Body of pancreas (tissue), 4 donors: ENCODE measurements at regions not wholly inside any gene's neighbourhood (a gene's known extent, or its start where the extent isn't known, plus 50 kb on each side); places are given as distances from the start of the nearest gene placed in this dataset.

Experiments used
- ATAC-seq: fragments of 150-250 bp; one replicate; pipeline ENCODE4 v1.9.1; 2016
- DNase-seq, 4 donors: peaks; one replicate each; pipeline ENCODE4 v3.0.0-alpha.2; 2019
- H3K27ac ChIP-seq, 4 donors: fragments of 200-600 bp; sonication (generic); 1 replicate in 3 of 4; 2 replicates in 1 of 4; pipeline versions ENCODE4 v1.5.1 to v1.6.1; 2016 to 2019; ENCODE audit warnings: mild to moderate bottlenecking in 1 of 4, mixed read lengths in 1 of 4, moderate library complexity in 1 of 4
- H3K27me3 ChIP-seq, 2 donors: fragments of 200-600 bp; sonication (generic); one replicate each; pipeline ENCODE4 v1.6.0; 2016; ENCODE audit warnings: mild to moderate bottlenecking in 1 of 2
- H3K36me3 ChIP-seq, 2 donors: fragments of 200-600 bp; sonication (generic); replicated peaks in 1 of 2; 2 replicates each; pipeline ENCODE4 v1.5.1; 2016; ENCODE audit warnings: low read depth in 2 of 2; ENCODE audit not compliant: insufficient read depth in 1 of 2
- H3K4me1 ChIP-seq: fragments of 200-600 bp; sonication (generic); one replicate; pipeline ENCODE4 v1.6.0; 2016
- H3K4me3 ChIP-seq, 2 donors: fragments of 200-600 bp; sonication (generic); 1 replicate in 1 of 2; 2 replicates in 1 of 2; pipeline ENCODE4 v1.5.1; 2016 to 2019
- H3K9me3 ChIP-seq, 3 donors: fragments of 200-600 bp; sonication (generic); 1 replicate in 2 of 3; 2 replicates in 1 of 3; pipeline ENCODE4 v1.5.1; 2016
- POLR2A ChIP-seq, 3 donors: fragments of 450-650 bp; IDR thresholded peaks; one replicate each; pipeline ENCODE4 v1.6.1; 2016; ENCODE audit warnings: antibody characterized with exemption in 3 of 3, mild to moderate bottlenecking in 2 of 3
- WGBS, 2 donors: methylation state at CpG; one replicate each; pipeline ENCODE4 v1.1.5; 2017; 5-methylcytosine and 5-hydroxymethylcytosine counted together
- intact Hi-C: fragments of 100-400 bp; cut with DNase I; formaldehyde crosslinking; loops from one replicate; pipeline ENCODE4 v1.15.1; 2023
- TF ChIP-seq, protein P1 (sequence below), 7 experiments: fragments of 450-650 bp in 4 of 7; fragments of 200-600 bp in 3 of 7; sonication (generic) in 3 of 7; IDR thresholded peaks; one replicate each; pipeline ENCODE4 v1.5.1; 2016 to 2019; ENCODE audit warnings: antibody characterized with exemption in 7 of 7

GRCh38 chr4:14264437-14264836 lies 636.9 kb upstream of the BOD1L1 start:
- Histone ChIP-seq H3K27ac (no peak overlapping the region), H3K9me3 (no peaks in the 10 kb centered on the region), H3K4me3 (no peak overlapping the region), H3K4me1 (no peaks in the 10 kb centered on the region), H3K36me3 (no peaks in the 10 kb centered on the region), H3K27me3 (no peaks in the 10 kb centered on the region)
- TF ChIP-seq, protein P1, sequence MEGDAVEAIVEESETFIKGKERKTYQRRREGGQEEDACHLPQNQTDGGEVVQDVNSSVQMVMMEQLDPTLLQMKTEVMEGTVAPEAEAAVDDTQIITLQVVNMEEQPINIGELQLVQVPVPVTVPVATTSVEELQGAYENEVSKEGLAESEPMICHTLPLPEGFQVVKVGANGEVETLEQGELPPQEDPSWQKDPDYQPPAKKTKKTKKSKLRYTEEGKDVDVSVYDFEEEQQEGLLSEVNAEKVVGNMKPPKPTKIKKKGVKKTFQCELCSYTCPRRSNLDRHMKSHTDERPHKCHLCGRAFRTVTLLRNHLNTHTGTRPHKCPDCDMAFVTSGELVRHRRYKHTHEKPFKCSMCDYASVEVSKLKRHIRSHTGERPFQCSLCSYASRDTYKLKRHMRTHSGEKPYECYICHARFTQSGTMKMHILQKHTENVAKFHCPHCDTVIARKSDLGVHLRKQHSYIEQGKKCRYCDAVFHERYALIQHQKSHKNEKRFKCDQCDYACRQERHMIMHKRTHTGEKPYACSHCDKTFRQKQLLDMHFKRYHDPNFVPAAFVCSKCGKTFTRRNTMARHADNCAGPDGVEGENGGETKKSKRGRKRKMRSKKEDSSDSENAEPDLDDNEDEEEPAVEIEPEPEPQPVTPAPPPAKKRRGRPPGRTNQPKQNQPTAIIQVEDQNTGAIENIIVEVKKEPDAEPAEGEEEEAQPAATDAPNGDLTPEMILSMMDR (IDR thresholded peaks at IDR 0.05) = no peak
- TF ChIP-seq POLR2A (IDR thresholded peaks at IDR 0.05) = no peak
- ATAC-seq = no peak
- 52 to 58% methylated on average over 4 of the region's 4 CpGs for WGBS, 2 donors
- intact Hi-C loops = no loop called here
- no peak for DNase-seq

- TF ChIP-seq POLR2A (IDR thresholded peaks at IDR 0.05) = no peak
- TF ChIP-seq, protein P1 (IDR thresholded peaks at IDR 0.05) = no peak
- Histone ChIP-seq H3K36me3 (no peaks in the 10 kb centered on the region), H3K9me3 (no peaks in the 10 kb centered on the region), H3K27ac (no peak overlapping the region), H3K4me3 (no peak overlapping the region), H3K4me1 (no peaks in the 10 kb centered on the region), H3K27me3 (no peaks in the 10 kb centered on the region)
- 89% methylated on average over 5 of the region's 5 CpGs for WGBS, 2 donors
- DNase-seq = no peak
- ATAC-seq = no peak
- intact Hi-C loops = no loop called here
Measured at GRCh38 chr4:14265651-14266050, 638.1 kb upstream of the BOD1L1 start.

- H3K36me3 ChIP-seq = no peaks in the 10 kb centered on the region
- intact Hi-C loops = no loop called here
- DNase-seq (no peak), ATAC-seq (no peak)
- H3K27ac ChIP-seq = no peak overlapping the region
- 70 to 77% methylated on average over 9 of the region's 9 CpGs for WGBS, 2 donors
- no peak overlapping the region for H3K4me3 ChIP-seq
- no peaks in the 10 kb centered on the region for H3K27me3 ChIP-seq
- no peaks in the 10 kb centered on the region for H3K9me3 ChIP-seq
- TF ChIP-seq, protein P1 (IDR thresholded peaks at IDR 0.05) = no peak
- no peak for TF ChIP-seq POLR2A (IDR thresholded peaks at IDR 0.05)
- no peaks in the 10 kb centered on the region for H3K4me1 ChIP-seq
Measured at GRCh38 chr4:14267373-14268060, 640.0 kb upstream of the BOD1L1 start.

DNA sequence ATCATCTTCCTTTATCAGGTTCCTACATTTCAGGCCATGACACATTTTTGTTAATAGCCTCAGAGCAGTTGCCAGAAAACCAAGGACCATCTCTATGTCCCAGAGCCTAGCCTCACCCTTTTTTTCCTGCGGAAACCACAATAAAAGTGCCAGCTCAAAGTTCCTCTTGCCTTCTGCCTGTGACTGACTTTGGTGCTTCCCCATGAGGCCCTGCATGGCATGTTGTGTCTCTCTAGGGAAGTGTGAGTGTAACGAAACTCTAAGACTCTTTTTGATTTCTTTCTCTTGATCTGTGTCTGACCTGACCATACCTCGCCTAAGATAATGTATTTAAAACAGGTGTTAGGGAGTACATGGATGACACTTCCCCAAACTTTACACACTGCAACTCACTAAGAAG lies 642.3 kb upstream of the BOD1L1 start:
- 57 to 86% methylated on average over 3 of the region's 3 CpGs for WGBS, 2 donors

More for the DNA sequence above, 642.3 kb upstream of the BOD1L1 start:
- Histone ChIP-seq H3K36me3 (no peaks in the 10 kb centered on the region), H3K4me1 (no peaks in the 10 kb centered on the region), H3K4me3 (no peak overlapping the region), H3K27ac (no peak overlapping the region), H3K9me3 (no peaks in the 10 kb centered on the region), H3K27me3 (no peaks in the 10 kb centered on the region)
- no peak for ATAC-seq
- intact Hi-C loops = no loop called here
- TF ChIP-seq, protein P1 (IDR thresholded peaks at IDR 0.05) = no peak
- TF ChIP-seq POLR2A (IDR thresholded peaks at IDR 0.05) = no peak
- peak in 1 of 4 donors; percentile 43 for DNase-seq
